ENCODE measurements at regions not wholly inside any gene's neighbourhood (a gene's known extent, or its start where the extent isn't known, plus 50 kb on each side); places are given as distances from the start of the nearest gene placed in this dataset.

GRCh38 chr5:29796013-29796412 lies 1397.5 kb upstream of the CDH6 start:
- no peak for TF ChIP-seq EZH2 (IDR thresholded peaks at IDR 0.05; ENCODE audit: borderline replicate concordance, low read depth, low read length, severe bottlenecking)
- TF ChIP-seq, protein P1, sequence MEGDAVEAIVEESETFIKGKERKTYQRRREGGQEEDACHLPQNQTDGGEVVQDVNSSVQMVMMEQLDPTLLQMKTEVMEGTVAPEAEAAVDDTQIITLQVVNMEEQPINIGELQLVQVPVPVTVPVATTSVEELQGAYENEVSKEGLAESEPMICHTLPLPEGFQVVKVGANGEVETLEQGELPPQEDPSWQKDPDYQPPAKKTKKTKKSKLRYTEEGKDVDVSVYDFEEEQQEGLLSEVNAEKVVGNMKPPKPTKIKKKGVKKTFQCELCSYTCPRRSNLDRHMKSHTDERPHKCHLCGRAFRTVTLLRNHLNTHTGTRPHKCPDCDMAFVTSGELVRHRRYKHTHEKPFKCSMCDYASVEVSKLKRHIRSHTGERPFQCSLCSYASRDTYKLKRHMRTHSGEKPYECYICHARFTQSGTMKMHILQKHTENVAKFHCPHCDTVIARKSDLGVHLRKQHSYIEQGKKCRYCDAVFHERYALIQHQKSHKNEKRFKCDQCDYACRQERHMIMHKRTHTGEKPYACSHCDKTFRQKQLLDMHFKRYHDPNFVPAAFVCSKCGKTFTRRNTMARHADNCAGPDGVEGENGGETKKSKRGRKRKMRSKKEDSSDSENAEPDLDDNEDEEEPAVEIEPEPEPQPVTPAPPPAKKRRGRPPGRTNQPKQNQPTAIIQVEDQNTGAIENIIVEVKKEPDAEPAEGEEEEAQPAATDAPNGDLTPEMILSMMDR (IDR thresholded peaks at IDR 0.05; ENCODE audit: borderline replicate concordance, extremely low read depth, low read length, poor library complexity, severe bottlenecking) = no peak

Measured in DND-41 (cell line).